Head of caudate nucleus (tissue), 42 donors: ENCODE measurements at regions not wholly inside any gene's neighbourhood (a gene's known extent, or its start where the extent isn't known, plus 50 kb on each side); places are given as distances from the start of the nearest gene placed in this dataset.

Source experiments
- DNase-seq, 42 donors: peaks; one replicate each; pipeline versions ENCODE4 v3.0.0 to v3.0.0-alpha.2; 2020 to 2021; ENCODE audit warnings: mixed read lengths in 7 of 42
- intact Hi-C: fragments of 100-400 bp; cut with DNase I; formaldehyde crosslinking; loops from one replicate; pipeline ENCODE4 v1.15.0; 2022

GRCh38 chr21:41659791-41660560 lies 106.9 kb downstream of the RIPK4 start:
- DNase-seq: no peak
- intact Hi-C loops: no loop called here

- intact Hi-C loops: no loop called here
- DNase-seq: no peak
These were observed 109.8 kb downstream of the RIPK4 start for GRCh38 chr21:41656946-41657525.

GRCh38 chr21:41655259-41655658 lies 111.6 kb downstream of the RIPK4 start:
- no peak for DNase-seq
- intact Hi-C loops: no loop called here

GRCh38 chr21:41653954-41654491 lies 112.8 kb downstream of the RIPK4 start:
- DNase-seq: no peak
- intact Hi-C loops: no loop called here

- intact Hi-C loops: no loop called here
These were observed 113.5 kb downstream of the RIPK4 start for GRCh38 chr21:41653243-41653953.

GRCh38 chr21:41651830-41652229 lies 115.0 kb downstream of the RIPK4 start:
- intact Hi-C loops: no loop called here
- DNase-seq: peak in 1 of 42 donors; percentile 1

More at GRCh38 chr21:41653243-41653953, 113.5 kb downstream of the RIPK4 start:
- DNase-seq: peak in 1 of 42 donors; percentile 3

- DNase-seq: peak in 1 of 42 donors; percentile 2
- intact Hi-C loops: no loop called here
These were observed 115.4 kb downstream of the RIPK4 start for GRCh38 chr21:41651406-41651805.

GRCh38 chr21:41650526-41651145 lies 116.2 kb downstream of the RIPK4 start:
- intact Hi-C loops: no loop called here

GRCh38 chr21:41648591-41649031 lies 118.2 kb downstream of the RIPK4 start:
- no peak for DNase-seq
- intact Hi-C loops: no loop called here

More at GRCh38 chr21:41650526-41651145, 116.2 kb downstream of the RIPK4 start:
- peak in 1 of 42 donors; percentile 5 for DNase-seq

GRCh38 chr21:41647806-41648561 lies 118.9 kb downstream of the RIPK4 start:
- DNase-seq: no peak
- intact Hi-C loops: no loop called here

GRCh38 chr21:41643246-41643966 lies 123.4 kb downstream of the RIPK4 start:
- intact Hi-C loops: no loop called here
- DNase-seq: no peak

- intact Hi-C loops: no loop called here
- peak in 19 of 42 donors; percentile 8 to 68 (median 30) for DNase-seq
These were observed 124.8 kb downstream of the RIPK4 start for GRCh38 chr21:41641821-41642701.

- intact Hi-C loops: no loop called here
- DNase-seq: no peak
These were observed 125.4 kb downstream of the RIPK4 start for GRCh38 chr21:41641510-41641815.

GRCh38 chr21:41640748-41641509 lies 125.9 kb downstream of the RIPK4 start:
- intact Hi-C loops: no loop called here
- no peak for DNase-seq

GRCh38 chr21:41639766-41640165 lies 127.1 kb downstream of the RIPK4 start:
- intact Hi-C loops: no loop called here
- no peak for DNase-seq

GRCh38 chr21:41639336-41639735 lies 127.5 kb downstream of the RIPK4 start:
- DNase-seq: no peak
- intact Hi-C loops: no loop called here
